Fibroblast of skin of back (primary cell): ENCODE measurements at regions not wholly inside any gene's neighbourhood (a gene's known extent, or its start where the extent isn't known, plus 50 kb on each side); places are given as distances from the start of the nearest gene placed in this dataset.

ENCODE experiments used
- DNase-seq: peaks from one replicate; pipeline ENCODE4 v3.0.0-alpha.2; 2013

DNA sequence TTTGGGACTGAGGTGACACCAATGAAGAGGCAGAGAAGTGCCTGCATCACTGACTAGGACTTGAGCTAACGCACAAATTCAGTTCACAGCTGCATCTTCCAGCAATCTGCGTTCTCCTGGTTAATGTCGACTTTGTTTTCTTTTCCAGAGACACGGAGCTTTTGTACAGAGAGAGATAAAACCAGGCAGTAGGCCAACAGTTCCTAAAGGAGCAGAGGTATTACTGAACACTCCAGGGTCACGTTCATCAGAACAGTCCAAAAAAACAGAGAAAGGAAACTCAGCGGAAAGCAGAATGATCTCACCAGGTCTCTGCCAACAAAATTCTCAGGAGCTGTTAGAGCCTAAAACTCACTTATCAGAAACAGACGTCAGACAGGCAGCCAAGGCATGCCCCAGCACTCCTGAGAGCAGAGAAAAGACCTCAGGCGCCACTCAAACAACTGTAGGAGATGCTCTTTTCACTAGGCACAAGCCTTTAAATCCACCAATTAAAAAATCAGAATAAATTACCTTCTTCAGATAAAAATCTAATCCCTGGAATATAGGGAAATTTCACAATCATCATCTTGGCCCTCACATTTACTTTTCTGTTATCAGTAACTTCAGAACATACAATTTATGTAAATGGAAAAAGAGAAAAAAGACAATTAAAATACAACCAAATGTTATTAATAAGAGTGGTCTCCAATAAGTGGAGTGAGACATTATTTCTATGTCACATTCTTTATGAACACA, 95.9 kb upstream of the SPTBN1 start:
- peak; percentile 58 for DNase-seq

GRCh38 chr2:54364409-54364808, 91.7 kb upstream of the SPTBN1 start:
- no peak for DNase-seq

- DNase-seq = no peak
These were observed 90.5 kb upstream of the SPTBN1 start for GRCh38 chr2:54365661-54366060.

GRCh38 chr2:54366487-54367280, 89.4 kb upstream of the SPTBN1 start:
- no peak for DNase-seq

DNA sequence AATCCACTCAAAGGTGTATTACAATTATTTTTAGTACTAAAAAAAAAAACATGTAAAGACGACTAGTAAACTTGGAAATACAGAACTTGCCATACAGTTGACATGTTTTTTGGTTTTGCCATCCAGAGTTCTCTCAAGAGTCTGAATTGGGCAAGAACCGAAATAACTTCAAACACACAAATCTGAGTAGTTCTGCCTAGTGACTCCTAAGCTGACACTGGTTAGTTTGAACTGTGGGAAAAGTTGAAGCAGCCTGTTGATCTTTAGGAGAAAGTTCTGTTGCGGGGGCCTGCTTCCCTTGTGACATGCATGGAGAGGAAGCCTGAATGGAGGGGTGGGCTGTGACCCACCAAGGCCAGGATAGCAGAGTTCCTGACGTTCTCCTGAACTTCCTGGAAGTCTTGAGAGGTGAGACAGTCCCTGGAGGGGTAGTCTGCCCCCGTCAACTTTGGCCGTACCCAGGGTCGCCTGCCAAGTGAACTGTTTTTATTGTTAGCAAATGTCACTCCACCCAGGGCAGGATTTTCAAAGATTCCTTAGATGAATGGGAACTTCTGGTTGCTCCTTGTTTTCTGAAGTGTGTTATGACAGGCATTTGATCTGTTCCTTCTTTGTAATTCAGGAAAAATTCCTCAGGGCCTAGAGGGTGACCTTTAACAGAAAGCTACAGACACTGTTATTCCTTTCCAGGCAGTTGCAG, 85.6 kb upstream of the SPTBN1 start:
- DNase-seq = no peak

- no peak for DNase-seq
These were observed 84.6 kb upstream of the SPTBN1 start for GRCh38 chr2:54371460-54372065.

DNA sequence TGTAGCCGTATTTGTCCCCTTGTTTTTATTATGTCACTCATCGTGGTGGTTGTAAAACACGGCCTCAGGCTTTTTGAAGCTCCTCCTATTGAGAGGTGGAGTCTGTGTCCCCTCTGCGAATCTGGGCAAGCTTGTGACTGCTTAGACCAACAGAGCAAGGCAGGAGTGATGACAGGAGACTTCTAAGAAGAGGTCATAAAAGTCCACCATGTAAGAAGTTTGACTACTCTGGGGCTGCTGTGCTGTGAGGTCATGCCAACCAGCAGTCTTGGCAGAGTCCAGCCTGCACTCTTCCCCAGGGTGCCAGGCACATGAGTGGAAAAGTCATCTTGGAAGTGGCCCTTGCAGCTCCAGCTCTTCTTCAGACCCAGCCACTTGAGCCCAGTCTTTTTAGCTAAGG, 83.8 kb upstream of the SPTBN1 start:
- no peak for DNase-seq

DNA sequence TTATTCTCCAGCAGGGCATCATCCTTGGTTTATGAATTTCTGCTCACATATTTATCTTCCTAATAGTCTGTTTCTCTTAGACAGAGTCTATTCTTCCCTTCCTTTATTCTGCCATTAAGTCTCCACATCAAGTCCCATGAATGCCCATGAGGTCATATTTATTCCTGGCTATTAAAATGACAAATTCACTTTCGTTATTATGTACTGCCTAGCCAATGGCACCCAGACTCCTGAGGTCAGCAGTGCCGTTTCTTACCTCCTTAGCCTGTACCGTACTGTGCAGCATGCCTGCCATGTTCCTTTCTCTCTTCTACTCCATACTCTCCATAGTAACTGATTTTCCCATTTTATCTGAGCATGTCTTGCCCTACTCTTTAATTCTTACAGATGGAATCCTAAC, 82.3 kb upstream of the SPTBN1 start:
- DNase-seq = no peak

DNA sequence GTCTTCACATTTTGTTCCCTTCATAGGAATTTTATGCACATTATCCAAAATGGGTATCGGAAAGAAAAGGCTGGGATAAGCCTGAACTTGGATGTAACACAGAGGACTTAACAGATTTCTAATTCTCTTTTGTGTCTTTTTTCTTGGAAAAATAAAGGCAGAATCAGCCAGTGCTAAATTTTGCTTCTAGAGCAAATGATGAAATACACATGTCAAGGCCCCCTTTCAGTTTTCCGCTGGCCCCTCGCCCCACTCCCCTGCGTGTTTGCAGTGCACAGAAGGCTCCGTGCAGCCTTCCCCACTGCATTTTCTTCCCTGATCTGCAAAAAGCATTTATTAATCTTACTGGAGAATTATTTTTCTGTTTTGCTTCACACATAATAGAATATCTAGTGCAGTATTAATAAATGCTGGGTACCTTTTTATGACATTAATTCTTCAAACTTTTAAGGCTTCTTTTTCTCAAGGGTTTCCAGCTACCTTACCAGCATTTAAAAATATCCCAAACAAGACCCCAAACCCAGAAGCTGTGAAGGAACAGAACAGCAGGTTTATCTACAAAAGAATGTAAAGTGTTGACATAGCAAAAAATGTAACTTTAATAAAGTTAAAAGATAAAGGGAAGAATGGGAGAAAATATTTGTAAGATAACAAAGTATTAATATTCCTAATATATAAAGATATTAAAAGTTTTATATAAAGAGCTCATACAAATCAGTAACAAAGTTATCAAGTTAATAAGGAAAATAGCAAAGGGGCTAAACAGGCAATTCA, 81.3 kb upstream of the SPTBN1 start:
- no peak for DNase-seq

- DNase-seq = no peak
These were observed 78.7 kb upstream of the SPTBN1 start for GRCh38 chr2:54377451-54377850.

DNA sequence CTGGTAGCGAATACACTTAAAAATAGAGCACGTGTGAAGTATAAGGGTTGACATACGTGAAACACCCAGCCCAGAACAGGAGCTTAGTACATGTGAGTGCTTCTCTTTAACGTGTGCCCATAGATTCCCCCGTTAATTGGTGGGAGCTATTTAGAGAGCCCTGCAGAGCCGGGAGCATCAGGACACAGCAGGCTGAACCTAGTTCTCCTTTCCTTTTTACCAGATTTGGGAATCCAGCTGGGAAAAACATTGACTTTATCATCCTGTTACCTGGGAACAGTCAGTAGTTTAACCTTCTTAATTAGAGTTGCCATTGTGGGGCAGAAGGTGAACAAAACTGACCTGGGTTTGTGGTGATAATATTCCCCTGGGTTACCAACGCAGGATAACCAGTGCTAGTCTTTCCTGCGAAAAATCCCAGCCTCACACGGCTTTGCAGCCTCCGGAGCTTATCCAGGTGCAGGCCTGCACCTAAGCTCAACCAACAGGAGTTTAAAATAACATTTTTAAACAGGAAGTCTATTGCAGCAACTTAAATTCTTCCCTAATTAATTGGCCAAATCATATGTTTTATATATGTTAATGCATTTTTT, 78.1 kb upstream of the SPTBN1 start:
- no peak for DNase-seq

DNA sequence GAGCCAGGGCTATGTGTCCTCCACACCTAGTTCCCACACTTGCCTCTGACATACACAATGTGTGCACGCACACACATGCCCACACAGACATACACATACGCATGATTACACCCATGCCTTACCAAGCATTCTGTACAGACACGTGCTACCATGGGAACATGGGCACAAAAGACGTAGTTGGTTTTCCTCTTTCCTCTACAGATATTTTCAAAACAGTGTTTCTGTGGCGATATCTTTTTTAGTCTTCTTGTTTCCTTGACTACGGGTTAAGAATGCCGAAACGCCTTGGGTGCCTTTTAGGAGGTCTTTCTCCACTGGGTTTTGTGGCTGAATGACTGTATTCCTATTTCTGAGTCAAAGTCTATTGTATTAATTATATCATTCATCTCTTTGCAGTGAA, 75.5 kb upstream of the SPTBN1 start:
- DNase-seq = no peak

DNA sequence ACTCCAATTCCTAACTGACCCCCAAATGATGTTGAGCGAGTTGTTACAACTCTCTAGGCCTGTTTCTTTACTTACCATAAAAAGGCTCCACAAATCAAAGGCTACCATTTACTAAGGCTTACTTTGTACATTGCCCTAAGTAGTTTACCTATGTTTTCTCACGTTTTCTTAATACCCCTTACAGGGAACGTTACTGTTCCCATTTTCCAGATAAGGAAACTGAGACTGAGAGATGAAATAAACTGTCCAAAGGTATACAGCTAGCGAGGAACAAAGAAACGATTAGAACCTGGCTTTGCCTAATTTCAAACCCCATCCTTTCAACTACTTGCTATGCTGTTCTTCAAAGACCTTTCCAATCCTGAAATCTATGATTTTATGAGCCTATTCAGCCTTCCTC, 74.8 kb upstream of the SPTBN1 start:
- no peak for DNase-seq

DNA sequence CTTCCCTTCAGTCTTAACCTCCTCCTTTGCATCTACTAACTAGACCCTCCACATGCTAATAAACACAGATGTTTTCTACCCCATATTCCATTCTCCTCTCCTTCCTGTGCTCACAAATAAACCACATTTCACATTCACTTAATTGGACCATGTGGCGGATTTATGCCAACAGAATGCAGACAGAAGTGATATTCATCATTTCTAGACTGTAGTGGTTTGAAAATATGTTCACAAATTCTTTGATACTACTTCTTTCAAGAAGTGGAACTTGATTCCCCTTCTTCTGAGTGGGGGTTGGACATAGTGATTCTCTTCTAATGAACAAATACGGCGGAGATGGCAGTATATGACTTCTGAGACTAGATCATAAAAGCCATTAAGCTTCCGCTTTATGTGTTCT, 73.5 kb upstream of the SPTBN1 start:
- DNase-seq = no peak

DNA sequence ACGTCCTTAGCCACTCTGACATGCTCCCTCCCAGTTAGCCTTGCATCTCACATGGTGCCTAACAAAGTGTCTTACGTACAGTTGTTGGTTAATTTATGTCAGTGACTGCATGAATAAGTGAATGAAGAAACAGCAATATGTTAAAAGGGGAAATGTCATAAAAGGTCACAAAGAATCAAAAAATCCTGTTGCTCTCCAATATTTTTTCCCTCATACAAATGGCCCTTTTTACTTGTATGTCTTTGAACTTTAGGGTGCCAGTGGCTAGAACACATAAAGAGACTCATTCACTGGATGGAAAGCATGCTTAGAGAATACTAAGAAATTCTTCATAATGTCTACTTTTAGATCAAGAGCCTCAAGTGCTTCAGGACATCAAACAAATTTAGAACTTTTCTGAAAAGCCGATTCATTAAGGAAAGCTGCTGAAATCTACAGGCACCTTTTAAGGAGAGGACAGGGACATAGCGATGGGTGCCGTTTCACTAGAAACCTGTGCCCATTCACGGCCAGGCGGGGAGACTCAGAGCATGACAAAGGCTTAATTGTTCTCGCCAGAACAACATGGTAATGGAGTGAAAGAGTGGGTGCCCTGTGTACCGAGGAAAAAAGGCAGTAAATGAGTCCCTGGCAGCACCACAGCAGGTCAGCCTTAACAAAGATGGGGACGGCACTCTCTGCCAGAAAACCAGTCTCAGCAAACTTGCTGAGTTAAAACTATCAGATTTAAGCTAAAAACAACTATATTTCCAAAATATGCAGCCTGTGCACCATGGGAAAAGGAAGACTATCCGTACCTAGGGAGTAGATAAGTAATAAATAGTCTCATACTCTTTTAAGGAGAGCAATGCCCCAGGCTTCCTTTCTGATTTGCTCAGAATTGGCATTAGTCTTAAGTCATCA, 71.6 kb upstream of the SPTBN1 start:
- DNase-seq = no peak

GRCh38 chr2:54385271-54385670, 70.9 kb upstream of the SPTBN1 start:
- DNase-seq = no peak

DNA sequence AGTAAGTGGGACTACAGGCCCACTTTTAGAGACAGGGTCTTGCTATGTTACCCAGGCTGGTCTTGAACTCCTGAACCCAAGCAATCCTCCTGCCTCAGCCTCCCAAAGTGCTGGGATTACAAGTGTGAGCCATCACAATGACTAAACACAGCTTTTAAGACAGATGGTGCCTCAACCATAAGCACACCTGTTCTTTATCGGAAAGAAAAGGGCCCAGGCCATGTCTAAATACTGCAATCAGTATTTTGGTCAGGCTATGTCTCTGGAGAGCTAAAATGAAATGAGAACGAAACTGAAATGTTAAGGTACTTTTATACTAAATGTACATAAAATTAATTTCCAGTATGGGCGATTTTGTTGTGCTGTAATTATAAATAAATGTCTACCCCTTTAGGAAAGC, 69.5 kb upstream of the SPTBN1 start:
- no peak for DNase-seq

GRCh38 chr2:54387059-54387991, 68.8 kb upstream of the SPTBN1 start:
- peak; percentile 89 for DNase-seq

- DNase-seq = no peak
These were observed 68.1 kb upstream of the SPTBN1 start for GRCh38 chr2:54388076-54388475.
